COLO829 (cell line): ENCODE measurements at regions not wholly inside any gene's neighbourhood (a gene's known extent, or its start where the extent isn't known, plus 50 kb on each side); places are given as distances from the start of the nearest gene placed in this dataset.
"Not testable (repeated sequence)": the region's sequence is repeated elsewhere in the genome, so short reads cannot be mapped to it uniquely, and the experiment has no call there.

Experiments used
- DNase-seq: peaks from one replicate; pipeline ENCODE4 v3.0.0; 2012; ENCODE audit warnings: low spot score

DNA sequence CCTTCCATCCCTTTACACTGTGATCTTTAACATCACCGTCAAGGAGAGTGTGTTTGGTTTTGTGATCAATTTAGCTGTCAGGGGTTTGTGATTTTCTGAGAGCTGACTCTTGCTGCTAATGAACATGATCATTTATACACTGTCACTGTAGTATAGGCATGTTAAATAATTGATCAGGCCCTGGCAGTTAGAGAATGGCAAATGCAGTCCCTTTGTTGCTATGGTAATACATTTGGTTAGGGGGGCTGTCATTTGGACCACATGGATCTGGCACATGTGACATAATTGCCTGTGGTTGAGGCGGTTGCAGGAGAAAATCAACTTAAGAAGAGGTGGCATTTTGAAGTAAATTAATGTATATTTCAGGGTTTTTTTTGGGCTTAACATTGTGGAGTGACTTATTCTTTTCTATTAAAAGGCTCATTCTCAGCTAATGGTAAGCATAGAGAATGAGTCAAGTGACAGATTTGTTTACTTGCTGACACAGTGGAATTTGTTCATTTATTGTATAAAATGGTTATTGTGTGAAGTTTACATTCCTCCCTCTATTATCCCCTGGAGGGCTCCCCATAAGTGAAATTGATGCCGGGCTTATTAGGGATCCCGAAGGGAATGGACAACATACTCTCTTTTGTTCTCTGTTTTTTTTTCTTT lies 114.0 kb downstream of the FHIP1A start:
- DNase-seq = no peak

DNA sequence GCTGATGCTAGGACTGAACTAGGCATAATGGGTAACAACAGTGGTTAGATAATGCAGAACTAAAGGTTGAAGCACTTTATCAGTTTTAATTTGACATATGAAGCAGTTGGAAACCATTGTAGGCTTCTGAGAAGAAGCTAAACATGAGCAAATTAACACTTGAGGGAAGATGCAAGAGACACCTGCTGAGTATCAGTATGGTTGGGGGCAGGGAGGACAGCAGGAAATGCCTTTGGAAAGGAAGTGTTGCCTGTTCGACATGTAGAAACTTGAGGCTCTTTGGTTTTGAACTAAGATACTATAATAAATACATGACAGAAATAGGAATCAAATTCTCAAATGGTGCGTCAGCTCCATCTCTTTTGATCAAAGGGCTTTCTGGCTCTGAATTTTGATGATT lies 115.6 kb downstream of the FHIP1A start:
- no peak for DNase-seq

DNA sequence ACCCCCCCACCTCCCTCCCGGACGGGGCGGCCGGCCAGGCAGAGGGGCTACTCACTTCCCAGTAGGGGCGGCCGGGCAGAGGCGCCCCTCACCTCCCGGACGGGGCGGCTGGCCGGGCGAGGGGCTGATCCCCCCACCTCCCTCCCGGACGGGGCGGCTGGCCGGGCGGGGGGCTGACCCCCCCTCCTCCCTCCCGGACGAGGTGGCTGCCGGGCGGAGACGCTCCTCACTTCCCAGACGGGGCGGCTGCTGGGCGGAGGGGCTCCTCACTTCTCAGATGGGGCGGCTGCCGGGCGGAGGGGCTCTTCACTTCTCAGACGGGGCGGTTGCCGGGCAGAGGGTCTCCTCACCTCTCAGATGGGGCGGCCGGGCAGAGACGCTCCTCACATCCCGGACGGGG lies 117.5 kb downstream of the FHIP1A start:
- DNase-seq = not testable (repeated sequence)

DNA sequence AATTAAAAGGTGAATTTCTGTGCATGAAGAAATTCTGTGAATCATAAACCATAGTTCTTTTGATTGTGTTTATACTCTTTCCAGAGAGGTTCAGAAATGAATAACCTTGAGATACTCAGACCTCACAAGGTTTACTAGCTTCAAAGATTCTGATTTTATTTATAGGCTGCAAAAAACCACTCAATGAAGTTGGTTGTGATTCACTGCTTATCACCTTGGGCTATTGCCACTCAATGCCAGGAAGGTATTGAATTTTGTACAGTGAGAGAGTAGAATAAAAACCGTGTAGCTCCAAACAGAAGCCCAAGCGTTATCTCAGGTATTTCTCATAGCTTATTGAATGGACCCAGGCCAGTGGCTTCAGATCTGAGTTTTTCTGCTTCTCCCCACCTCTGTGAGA lies 118.7 kb downstream of the FHIP1A start:
- DNase-seq = no peak

DNA sequence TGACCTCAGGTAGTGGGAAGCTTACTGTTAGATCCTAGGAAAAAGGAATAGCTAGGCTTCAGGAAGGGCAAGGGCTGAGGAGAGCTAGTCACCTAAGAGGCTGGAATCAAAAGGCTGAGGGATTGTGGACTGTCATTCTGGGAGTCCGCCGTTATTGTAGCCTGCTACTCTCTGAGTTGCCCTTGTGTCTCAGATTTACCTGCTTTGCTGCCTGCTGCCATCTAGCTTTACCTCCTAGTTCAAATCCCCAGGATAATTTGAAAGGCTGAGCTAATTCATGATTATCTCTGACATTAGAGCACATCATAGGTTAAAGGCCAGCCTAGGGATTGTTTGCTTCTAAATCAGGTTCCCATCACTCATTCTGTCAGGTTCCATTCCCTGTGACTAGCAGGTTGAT lies 120.2 kb downstream of the FHIP1A start:
- DNase-seq = no peak

DNA sequence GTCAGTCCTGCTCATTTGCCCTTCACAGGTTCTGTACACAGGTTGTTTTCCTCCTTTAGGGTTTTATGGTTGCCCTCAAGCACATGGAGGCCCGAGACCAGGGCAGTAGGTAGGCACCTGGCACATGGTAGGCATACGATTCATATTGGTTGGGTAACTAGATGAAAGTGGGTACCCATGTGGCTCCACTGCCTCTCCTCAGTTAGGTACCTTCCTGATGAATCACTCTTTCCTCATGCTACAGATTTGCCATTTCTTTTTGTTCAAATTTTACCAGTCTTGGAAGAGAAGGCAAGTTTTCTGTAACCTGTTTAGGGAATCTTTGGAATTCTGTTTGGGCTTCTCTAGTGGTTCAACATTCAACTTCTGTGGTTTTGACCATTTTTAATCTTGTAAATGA lies 121.3 kb downstream of the FHIP1A start:
- DNase-seq = no peak

DNA sequence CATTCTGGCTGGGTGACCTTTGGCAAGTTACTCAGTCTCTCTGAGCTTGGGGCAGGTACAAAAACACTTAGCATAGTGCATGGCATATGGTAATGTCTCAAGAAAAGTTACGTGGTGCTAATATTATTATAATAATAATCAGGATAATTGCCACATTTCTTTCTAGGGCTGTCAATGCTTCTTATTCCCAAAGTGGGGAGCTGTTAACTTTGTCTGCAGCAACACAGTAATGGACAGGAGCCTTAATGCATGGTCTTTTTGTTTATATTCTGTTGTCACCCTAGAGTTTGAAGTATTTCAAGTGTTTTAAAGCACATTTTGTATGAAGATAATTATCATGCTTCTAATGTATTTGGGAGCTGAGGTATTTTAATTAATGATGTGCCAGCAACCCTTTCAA lies 121.8 kb downstream of the FHIP1A start:
- DNase-seq = no peak

DNA sequence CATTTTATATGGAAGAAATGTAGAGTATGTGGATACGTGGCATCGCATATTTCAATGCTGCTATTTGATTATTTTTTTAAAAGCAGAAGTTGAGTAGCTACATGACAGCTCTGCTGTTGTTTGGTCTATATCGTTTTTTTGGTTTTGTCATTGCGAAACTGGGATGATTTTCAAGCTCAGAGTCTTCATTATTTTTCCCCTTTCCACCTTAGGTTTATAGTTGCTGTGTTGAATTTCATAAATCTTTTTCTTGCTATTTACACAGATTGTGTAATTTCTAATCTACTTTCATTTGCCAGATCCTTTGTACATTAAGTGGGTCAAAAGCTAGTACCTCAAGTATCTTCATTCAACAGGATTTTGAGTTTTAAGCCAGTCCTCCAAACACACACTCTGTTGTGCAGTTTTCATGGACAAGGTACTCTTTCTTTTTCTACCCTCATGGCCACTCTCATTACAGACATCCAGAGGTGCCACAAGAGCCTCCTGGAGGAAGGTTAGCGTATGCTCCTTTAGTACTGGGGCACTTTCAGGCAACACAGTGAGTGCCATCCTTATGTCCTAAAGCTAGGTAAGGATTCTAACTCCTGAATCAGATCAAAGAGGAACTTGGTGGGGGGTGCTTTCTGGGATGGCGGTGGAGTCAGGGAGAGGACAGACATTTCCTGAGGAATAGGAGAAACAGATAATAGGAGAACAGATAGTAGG lies 123.2 kb downstream of the FHIP1A start:
- DNase-seq = no peak

DNA sequence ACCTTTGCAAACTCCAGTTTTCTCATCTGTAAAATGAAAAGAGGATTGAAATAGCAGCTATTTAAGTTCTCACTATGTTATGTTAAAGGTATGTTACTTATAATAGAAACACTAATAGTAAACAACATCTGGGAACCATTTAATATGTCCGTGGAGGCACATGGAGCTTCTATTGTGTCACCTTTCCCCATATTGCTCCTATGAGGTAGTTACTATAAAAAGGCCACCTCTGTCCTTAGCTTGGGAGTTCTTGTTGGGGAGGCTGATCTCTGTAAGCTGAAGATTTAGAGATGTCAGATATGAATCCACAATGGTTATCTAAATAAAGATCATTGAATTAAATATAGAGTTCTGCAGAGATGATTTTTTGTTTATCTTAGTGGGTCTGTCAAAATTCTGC lies 125.2 kb downstream of the FHIP1A start:
- DNase-seq = no peak

DNA sequence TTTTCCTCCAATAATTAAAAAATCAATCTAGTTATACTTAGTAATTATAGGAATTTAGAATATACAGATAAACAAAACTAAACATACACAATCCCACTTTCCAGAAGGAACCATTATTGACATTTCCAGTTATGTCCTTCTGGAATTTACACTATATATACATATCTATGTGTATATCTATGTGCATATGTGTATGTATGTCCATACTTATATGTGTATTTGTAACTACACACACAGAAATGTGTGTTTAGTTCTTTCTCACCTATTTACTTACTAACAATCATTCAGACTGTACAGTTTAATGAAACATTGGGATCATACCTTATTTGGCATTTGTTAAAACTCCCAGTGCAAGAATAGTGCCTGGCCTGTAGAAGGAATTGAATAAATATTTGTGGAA lies 126.4 kb downstream of the FHIP1A start:
- DNase-seq = no peak

DNA sequence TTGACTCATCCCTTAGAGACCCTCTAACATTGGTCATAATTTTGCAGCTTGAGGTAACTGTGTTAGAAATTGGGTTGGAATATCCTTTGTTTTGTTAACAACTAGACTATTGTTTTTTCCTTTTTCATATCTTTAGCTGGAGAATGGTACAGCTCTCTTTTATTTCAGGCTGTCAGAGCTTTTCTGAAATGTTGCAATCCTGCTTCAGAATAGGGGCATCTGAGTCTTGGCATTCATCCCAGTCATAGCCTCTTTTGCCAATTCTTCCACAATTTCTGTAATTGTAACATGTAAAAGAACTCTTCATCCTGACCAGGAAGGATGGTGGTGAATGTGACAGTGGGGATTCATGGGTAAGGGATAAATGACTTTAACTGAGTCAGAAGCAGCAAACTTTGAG lies 128.7 kb downstream of the FHIP1A start:
- no peak for DNase-seq

DNA sequence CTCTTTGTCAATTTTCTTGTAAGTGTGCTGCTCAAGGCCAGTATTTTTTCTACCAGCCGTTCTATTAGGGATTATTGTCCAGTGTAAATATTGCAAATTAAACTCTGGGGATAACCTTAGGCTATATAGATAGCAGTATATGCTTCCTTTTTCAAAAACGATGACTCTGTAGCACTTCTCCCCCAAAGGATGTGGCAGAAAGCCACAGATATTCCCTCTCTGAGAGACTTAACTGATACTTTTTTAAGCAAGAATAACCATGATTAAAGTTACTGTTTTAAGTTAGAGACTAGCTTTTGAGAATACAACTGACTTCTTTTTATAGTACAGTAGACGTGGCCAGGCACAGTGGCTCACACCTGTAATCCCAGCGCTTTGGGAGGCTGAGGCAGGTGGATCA lies 130.0 kb downstream of the FHIP1A start:
- no peak for DNase-seq

DNA sequence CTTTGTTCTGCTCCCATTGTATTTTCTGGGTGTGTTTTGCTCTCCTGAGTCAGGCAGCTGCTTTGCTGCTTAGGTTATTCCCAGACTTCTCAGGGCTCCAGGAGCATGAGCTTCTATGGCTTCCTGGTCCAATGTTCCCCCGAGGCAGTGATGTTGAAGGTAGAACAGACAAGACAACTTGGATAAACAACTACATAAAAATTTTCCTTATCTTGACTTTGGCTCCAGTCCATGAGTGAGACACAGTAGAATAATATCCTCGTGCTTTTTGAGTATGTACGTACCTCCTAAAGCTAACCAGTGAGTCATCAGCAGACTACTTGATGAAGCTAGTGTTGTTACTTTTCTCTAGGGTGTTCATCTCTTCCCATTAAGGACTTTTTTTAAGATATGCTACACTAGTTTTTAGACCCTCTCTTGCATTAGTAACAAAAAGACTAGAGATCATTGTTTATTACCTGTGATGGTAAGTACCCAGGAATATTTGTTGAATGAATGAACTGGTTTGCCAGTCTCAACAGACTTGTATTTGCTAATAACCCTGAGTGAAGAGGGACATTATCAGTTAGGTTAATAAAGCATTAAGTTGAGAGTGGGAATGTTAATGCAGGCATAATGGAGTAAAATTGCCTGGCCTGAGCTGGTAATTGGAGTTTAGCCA lies 131.9 kb downstream of the FHIP1A start:
- DNase-seq = peak; percentile 88

DNA sequence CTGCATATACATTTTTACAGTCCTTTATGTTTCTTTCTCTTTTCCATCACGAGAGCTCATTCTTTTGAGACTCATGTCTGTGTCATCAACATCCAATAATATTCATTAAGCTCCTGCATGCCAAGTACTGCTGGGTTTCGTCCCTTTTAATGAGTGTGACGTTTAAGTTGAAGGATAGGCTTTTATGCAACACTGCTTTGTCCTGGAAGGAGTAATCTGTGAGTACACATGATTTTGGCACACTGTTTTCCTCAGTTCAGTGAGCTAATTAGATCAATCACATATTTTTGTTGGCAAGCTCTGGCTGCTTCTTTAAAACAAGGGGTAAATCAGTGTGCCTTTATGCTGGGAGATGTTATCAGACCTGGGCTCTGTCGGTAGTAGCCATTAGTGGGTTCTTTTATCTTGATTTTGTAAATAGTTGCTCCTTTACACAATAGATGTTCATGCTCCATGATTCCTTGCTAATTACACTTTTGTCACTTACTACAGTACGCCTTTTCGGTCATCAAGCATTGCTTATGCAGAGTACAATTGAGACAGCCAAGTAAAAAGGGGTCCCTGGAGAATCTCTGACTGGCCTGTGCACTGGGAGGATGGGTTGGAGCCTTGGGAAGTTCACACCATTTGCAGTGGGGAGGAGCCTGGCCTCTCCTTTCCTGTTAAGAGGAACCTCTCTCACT lies 132.6 kb downstream of the FHIP1A start:
- DNase-seq = peak; percentile 64

DNA sequence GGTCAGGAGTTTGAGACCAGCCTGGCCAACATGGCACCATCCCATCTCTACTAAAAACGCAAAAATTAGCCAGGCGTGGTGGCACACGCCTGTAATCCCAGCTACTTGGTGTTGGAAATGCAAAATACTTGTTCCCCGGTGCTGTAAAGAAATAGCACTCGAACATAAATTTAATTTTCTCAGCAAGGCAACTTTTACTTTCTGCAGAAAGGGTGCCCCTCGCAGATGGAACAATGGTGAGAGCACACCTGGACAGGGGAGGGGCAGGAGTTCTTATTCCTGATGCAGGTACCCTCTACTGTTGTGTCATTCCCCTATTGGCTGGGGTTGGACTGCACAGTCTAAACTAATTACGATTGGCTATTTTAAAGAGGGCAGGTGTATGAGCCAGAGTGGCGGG lies 139.7 kb downstream of the FHIP1A start:
- DNase-seq = no peak

DNA sequence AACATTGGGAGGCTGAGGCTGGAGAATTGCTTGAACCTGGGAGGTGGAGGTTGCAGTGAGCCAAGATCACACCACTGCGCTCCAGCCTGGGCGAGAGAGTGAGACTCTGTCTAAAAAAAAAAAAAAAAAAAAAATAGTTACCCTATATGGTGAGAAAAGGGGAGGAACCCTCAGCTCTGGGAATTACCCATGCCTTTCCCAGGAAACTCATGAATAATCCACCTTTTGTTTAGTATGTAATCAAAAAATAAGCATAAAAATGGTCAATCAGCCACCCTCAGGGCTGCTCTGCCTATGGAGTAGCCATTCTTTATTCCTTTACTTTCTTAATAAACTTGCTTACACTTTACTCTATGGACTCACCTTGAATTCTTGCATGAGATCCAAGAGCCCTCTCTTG lies 140.4 kb downstream of the FHIP1A start:
- not testable (repeated sequence) for DNase-seq

DNA sequence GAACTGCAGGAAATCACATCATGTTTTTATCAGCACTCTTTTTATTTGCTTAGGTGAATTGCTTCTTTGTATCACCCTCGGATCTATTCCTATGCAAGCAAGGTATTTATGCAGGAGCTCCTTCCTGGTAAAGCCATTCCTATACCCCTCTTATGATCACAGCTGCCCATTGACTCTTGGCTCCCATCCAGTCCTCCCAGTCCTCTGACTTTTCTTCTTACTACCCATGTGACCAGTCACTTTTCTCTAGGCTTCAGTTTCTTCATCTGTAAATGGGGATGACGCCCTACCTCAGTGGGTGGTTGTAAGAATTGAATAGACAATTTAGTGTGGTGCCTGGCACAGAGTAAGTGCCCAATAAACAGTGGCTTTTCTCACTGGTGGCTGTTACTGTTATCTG lies 144.9 kb downstream of the FHIP1A start:
- no peak for DNase-seq

DNA sequence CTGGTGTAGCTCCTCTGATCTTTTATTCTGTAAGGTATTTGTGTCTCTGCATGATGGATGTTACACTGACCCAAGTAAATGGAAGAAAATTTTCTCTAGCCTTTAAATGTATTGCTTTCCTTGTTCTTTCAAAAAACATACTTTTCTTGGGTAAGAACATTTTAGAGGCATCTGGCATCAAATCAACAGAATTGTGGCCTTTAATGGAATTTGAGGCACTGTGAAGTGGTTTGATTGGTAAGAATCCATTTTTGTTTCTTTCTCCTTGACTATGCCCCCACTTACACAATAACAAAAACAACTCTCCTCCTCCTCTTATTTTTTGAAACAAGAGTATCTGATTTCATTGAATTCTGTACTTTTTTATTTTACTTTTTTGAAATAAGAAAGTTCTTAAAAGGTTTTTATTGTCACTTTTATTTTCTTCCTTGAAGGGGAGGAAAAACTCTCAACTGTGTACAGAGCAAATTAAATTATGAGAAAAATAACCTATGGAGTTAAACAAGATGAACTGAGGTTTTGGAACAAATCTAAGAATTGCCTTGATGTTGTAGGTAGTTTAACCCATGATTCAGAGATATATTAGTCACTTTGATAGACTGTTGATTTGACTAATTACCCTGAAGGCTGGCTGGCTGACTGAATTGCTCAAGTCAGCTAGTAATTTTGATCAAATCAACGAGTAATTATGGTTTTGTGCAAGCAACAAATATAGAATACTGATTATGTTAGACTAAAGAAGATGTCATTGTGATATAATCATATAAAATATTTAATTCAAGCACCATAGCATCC lies 146.4 kb downstream of the FHIP1A start:
- no peak for DNase-seq

DNA sequence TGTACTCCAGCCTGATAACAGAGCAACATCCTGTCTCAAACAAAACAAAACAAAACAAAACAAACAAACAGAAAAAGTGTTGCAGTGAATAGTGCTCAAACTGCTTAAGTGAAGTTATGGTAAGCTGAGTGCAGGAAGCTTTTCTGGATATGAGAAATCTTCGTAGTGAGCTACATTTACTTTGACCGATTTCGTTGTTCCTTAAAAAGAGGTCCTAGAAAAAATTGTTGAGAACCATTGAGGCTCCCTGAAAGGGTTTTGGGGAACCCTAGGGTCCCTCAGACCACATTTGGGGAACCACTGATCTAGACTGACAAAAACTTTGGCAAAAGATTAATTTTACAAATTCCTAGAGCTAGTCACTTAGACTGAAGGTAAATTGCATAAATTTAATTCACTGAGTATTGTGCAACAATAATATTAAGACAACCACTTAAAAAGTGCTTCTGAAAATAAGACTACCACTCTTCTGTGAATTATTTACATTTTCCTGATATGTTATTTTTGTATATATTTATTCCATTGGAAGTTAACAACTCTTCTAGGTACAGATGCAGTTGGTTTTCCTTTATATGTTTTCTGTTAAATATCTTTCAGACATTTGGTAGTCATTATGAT lies 149.6 kb downstream of the FHIP1A start:
- no peak for DNase-seq

DNA sequence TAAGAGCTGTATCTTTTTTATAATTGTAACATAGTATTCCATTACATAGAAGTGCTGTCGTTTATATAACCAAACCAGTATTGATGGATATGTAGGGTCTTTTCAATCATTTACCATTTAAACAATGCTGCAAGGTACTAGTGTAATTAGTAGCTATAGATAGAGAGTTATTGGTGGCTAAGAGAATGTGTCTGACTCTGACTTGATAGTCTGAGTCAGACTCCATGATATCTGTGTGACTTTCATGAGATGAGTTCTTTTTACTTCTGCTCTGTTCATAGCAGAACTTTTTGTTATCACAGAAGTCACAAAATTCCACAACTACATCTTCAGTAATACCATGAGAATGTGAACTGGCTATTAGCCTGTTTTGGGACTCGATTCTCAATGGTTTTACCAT lies 150.6 kb downstream of the FHIP1A start:
- DNase-seq = no peak

DNA sequence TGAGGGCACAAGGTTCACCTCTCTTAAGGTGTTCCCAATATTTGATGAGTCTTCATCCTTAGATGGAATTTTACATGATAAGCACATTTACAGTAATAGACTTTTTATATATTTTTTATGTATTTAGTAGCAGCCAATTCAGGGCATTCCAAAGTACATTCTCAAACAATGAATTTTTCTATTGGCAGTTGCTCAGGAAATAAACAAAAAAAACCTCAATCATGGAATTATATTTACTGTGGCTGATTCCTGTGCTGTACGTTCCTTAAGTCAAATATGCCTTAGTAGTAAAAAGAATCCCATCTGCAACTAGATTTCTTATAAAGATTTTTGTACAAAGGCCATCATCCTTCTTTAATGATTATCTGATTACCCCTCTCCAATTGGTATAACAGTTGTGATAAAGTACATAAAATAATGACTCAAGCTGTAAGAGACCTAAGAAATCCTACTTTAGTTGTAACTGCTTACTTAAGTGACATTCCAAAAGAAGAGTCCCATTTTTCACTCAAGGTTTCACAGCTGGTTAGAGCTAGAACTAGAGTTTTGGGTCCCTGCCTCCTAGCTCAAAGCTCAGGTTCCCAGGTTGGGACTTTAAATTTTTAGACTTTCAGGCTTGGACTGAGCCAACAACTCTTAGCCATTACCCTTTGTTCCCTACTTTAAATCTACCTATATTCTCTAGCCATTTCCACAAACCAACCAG lies 152.7 kb downstream of the FHIP1A start:
- DNase-seq = no peak
